HG03139 (cell line): ENCODE measurements at regions not wholly inside any gene's neighbourhood (a gene's known extent, or its start where the extent isn't known, plus 50 kb on each side); places are given as distances from the start of the nearest gene placed in this dataset.
"Not testable (repeated sequence)": the region's sequence is repeated elsewhere in the genome, so short reads cannot be mapped to it uniquely, and the experiment has no call there.

Experiments used
- ATAC-seq: cut with Tn5 transposase; IDR thresholded peaks from one replicate; pipeline ENCODE4 v1.9.1; 2021; ENCODE audit not compliant: unreplicated experiment

DNA sequence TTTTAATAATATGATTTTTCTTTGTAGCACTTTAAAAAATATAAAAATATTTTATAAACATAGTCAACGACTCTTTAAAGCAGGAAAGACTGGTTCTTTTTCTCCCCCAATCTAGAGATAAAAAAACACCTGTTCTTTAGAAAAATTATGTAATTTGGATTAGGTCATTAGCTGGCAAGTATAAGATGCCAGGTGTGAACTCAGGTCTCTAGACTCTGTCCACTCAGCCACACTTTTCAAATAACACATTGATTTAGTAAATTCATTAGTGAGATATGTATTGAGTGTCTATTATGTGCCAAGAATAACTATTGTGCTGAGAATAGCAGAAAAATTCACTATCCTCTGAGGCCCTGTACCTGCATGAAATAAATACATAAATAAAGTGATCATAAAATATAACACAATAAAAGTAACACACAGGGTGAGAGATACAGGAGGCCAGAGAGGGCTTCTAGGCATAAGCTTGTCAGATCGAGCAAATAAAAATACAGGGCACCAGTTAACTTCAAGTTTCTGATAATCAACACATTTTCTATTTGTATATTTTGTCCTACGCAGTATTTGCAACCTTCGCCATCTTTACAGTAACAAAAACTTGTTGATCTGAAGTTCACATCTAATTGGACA lies 867.1 kb upstream of the GBE1 start:
- no peak for ATAC-seq

DNA sequence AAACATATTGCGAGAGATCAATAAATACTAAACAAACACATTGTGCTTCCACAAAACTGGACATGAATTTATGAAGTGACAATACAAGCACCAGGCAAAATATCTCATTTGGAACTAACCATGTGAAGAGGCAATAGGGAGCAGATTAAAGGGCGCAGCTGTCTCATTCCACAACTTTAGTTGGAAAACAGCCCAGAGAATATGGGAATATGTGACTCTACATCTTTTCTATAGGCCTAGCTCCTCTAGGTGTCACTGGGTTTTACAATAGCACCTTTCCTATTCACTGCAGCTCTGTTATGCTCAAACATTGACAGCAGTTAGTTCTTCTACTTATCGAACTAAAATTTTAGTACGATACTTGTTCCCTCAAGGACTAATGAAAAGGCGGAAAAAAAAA lies 866.3 kb upstream of the GBE1 start:
- no peak for ATAC-seq

DNA sequence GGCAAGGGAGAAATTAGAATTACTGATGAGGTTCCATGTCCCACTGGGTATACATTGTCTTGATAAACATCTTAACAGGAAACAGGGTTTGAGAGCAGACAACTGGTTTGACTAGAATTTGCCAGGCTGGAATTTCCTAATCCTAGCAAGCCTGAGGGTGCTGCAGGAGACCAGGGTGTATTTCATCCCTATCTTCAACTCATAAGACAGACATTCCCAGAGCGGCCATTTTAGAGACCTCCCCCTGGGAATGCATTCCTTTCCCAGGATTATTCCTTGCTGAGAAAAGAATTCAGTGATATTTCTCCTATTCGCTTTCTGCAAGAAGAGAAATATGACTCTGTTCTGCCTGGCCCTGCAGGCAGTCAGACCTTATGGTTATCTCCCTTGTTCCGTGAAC lies 859.3 kb upstream of the GBE1 start:
- ATAC-seq = not testable (repeated sequence)

DNA sequence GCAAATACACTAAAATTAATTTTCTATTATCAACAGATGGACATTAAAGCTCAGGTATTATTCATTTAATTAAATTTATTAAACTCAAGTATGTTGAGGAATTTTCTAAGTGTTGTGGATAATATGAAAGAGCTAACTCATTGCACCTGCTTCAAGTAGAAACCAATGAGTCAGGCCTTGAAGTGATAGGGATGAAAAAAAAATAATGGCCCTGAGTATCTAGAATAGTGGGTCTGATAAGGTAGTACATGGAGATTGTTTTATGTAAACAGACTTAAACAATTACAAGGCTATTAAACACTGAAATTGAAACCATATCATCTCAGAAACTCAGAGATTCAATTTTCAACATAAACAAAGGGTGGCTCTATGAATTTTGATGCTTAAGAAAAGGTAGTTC lies 857.1 kb upstream of the GBE1 start:
- no peak for ATAC-seq

DNA sequence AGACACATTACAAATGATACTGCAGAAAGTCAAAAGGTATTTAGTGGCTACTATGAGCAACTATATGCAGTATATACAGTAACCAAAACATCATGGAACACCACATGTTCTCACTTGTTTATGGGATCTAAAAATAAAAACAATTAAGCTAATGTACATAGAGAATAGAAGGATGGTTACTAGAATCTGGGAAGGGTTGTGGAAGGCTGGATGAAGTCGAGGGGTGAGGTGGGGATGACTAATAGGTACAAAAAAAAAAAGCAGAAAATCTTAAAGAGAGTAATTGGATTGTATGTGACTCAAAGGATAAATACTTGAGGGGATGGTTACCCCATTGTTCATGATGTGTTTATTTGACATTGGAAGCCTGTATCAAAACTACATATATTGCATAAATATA lies 848.8 kb upstream of the GBE1 start:
- ATAC-seq = no peak

DNA sequence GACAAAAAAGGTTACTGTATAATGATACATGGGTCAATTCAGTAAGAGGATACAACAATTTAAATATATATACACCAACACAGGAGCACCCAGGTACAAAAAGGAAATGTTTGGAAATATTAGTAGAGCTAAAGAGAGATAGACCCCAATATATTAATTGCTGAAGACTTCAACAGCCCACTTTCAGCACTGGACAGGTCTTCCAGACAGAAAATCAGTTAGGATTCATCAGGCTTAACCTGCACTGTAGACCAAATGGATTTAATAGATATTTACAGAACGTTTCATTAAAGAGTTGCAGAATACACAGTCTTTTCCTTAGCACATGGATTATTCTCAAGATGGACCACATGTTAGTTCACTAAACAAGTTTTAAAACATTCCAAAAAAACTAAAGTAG lies 845.9 kb upstream of the GBE1 start:
- no peak for ATAC-seq

DNA sequence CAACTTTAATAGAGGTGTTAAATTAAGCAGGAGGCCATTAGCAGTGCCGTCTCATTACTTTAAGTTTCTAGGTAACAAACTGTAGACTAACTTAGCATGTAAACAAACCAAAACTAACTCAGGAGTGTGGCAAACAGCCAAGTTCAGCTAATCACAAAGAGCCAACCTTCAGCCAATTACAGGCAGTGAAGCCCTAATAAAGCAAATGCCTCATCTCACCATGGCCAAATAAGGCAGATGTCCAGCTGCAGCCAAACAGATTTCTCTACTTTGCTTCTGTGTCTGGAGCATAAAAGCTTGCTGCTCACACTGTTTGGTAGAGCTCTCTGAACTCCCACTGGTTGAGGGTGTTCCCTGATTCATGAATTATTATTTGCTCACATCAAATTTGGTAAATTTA lies 835.4 kb upstream of the GBE1 start:
- no peak for ATAC-seq

DNA sequence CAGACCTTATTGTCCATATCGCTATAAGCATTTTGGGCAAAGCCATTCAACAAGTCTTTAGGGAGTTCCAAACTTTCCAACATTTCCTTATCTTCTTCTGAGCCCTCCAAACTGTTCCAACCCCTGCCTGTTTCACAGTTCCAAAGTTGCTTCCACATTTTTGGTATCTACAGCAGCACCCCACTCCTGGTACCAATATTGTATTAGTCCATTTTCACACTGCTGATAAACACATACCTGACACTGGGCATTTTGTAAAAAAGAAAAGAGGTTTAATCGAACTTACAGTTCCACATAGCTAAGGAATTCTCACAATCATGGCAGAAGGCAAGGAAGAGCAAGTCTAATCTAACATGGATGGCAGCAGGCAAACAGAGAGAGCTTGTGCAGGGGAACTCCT lies 834.1 kb upstream of the GBE1 start:
- no peak for ATAC-seq

DNA sequence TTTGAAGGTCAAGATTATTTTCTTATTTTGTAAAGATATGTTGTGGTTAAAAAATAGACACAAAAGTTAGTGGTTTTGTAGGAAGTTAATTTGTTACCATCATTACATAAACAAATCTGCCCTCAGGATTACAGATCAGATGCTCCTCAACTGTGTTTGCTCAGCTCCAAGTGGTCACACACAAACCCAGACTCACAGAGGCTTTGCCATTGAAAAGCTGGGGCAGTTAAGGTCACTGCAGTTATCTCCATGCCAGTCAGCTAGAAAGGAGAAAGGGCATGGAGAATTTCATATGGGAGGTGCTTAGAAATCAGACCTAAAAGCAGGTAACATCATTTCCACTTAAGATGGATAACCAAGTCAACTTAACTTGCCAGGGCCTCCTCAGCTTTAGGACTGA lies 825.7 kb upstream of the GBE1 start:
- ATAC-seq = no peak

DNA sequence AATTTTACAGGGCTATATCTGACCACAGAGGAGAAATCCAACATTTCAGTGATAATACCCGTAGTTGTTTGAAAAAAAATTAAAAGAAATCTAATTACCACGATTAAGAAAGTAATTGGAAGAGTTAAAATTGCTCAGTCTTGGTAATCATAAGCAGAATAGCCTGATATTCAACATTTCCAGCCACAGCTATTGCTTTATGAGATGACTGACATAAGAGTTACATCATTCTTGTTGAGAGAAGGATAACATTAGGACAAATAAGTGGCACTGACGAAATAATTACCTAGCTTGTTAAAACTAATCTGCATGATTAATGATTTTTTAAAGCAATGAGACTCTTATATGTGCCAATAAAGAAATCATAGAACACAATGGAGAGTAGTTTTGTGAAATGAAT lies 825.0 kb upstream of the GBE1 start:
- ATAC-seq = no peak

DNA sequence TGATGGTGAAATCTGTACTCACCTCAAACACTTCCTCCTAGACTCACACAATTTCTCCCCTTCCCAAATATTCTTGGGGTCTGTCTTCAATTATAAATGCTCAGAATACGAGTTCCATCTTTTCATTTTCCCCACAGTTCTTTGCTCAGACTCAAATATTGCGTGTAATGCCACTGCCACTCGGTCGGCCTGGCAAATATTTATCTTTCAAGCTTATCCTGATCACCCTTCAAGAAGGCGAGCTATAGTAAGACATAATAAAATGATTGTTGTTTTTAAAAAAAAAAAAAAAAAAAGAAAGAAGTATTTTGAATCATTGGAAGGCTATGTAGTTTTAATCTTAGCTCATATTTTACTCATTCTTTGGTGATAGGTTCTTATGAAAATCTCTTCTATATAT lies 824.6 kb upstream of the GBE1 start:
- ATAC-seq = not testable (repeated sequence)

DNA sequence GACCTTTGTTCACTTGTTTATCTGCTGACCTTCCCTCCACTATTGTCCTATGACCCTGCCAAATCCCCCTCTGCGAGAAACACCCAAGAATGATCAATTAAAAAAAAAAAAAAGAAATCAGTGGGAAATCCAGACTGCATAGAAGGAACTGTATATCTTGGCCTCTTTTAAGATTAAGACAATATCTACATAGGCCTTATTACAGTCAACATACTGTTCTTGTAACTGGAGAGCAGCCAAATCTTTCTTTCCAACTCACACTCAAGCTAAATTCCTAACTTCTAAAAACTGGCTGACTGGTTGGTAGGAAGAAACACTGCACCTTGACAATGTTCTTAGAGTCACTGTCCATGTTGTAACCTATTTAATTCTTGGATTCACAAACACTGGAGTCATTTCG lies 824.1 kb upstream of the GBE1 start:
- not testable (repeated sequence) for ATAC-seq

DNA sequence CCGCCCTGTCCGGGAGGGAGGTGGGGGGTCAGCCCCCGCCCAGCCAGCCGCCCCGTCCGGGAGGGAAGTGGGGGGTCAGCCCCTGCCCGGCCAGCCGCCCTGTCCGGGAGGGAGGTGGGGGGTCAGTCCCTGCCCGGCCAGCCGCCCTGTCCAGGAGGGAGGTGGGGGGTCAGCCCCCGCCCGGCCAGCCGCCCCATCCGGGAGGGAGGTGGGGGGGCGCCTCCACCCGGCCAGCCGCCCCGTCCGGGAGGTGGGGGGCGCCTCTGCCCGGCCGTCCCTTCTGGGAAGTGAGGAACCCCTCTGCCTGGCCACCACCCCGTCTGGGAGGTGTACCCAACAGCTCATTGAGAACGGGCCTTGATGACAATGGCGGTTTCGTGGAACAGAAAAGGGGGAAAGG lies 823.4 kb upstream of the GBE1 start:
- not testable (repeated sequence) for ATAC-seq

DNA sequence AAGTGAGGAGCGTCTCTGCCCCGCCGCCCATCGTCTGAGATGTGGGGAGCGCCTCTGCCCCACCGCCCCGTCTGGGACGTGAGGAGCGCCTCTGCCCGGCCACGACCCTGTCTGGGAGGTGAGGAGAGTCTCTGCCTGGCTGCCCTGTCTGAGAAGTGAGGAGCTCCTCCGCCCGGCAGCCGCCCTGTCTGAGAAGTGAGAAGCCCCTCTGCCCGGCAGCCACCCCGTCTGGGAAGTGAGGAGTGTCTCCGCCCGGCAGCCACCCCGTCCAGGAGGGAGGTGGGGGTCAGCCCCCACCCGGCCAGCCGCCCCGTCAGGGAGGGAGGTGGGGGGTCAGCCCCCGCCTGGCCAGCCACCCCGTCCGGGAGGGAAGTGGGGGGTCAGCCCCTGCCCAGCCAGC lies 823.0 kb upstream of the GBE1 start:
- ATAC-seq = not testable (repeated sequence)

DNA sequence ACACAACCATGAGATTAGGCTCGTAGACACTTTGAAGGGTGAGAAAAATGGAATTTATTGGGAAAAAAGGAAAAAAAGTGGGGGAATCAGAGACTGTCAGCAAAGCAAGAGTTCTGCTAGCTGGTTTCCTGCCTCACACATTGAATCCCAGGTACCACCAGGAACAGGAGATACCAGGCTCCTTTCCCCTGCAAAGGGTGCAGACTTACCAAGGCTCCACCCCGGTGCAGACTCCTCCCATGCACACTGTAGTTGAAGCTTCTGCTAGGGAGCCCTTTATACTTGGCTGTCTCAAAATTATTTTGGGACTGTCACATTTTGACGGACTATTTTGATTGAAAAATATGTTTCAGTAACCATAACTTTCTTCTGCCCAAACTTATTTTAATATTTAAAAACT lies 819.9 kb upstream of the GBE1 start:
- no peak for ATAC-seq

DNA sequence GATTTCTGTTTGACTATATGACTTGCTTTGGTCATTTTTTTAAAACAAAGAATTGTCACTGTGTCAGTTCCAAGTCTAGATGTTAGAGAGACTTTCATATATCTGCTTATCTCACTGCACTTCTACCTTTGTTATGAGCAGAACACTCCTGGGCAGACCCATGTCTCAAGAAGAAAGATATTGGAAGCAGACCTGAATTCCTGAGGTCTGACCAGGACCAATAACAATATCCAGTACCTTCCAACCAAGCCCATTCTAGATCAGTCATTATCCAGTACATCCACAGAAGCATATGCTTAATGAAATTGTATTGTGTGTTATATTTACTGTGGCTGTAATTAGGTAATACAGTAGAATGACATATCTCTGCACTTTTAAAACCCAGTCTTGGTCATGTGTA lies 811.3 kb upstream of the GBE1 start:
- ATAC-seq = no peak

DNA sequence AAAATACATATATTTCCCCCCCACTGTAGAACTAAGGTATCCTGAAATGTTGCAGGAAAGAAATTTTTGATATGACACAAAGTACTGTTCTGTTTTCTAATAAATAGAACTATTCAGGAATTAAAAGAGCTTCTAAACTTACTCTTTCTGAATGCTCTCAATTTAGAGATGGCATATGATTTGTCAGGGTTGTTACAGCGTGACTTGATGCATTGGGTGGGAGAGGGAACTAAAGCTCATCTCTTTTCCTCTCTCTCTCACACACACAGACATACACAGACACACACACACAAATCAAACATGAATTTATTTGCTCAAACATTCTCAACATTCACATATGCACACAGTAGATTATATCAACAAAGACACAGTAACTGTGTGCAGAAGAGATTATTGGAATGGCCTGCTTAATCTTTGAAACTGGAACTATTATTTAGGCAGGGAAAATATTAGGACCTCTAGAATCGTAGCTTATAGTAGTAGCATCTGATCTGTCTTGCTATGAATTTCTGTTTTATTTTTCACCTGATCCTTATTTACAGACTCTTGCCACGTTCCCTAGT lies 807.4 kb upstream of the GBE1 start:
- ATAC-seq = no peak

DNA sequence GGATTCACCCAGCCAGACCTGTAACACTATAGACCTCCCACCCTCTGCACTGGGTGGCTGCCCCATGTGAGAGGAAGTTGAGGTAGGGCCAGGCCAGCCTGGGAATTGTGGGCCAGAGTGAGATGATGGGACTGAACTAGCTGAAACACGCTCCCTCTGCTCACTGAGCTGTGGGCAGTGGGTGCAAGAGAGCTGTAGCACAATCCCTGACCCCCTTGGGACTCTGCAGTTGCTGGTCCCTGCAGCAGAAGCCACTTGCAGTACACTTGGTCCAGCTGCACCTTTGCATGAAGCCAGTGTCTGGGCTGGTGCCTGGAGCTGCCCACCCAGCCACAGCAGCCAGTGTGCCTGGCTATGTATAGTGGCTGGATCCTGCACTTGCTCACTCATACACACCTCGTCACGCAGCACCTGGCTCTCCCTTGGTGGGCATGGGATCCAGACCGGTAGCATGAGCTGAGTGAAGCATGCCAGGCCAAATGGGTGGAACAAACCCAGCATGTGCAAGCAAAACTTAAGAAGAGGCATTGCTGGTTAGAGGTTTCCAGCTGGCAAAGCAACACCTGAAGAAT lies 805.7 kb upstream of the GBE1 start:
- no peak for ATAC-seq

DNA sequence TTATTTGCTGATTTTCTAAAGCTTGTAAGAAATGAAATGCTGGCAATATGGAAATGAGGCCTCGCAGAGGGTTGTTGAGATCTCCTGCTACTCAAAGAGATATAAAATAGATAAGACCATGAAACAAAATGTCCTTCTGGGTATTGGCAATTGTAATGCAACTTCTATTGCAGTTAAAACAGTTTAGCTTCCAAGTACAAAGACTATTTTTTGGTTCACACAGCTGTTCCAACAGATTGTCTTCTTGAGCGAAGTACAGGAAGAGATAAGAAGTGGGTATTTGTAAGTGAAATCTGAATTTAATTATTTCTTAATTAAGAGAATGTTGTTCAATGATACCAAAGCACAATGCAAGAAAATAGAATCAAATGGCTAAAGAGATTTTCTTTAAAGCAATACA lies 801.5 kb upstream of the GBE1 start:
- no peak for ATAC-seq

DNA sequence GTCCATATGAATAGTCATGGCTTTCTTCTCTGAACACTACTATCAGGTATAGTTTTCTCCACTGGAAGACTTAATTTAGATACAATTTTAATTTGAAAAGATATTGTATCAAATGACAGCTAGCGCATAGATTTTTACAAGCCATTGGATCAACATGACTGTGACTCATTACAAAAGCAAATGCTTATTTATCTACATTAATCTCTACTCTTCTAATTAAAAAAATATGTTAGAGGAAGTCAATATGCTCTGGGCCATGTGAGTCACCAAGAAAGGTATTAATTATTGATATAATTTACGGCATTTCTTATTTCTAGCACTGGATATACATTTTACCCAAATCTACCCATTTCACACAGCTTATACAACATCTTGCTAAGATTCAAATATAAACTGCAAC lies 800.3 kb upstream of the GBE1 start:
- no peak for ATAC-seq

DNA sequence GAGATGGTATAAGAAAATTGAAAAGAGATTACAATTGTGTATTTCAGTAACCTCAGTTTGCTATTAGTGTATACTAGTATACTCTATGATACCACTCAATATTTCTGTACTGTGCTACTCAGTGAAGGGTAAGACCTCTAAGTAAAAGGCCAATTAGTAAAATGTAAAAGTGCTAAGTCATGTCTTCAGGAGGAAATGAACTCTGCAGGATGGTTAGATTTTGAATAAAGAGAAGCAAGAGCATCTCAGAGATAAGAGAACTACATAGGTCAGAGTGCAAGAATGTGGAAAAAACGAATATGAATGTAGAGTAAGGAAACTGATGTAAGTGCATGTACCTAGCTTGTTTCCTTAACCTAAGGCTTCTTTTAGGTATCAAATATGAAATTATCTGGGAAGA lies 796.6 kb upstream of the GBE1 start:
- no peak for ATAC-seq

DNA sequence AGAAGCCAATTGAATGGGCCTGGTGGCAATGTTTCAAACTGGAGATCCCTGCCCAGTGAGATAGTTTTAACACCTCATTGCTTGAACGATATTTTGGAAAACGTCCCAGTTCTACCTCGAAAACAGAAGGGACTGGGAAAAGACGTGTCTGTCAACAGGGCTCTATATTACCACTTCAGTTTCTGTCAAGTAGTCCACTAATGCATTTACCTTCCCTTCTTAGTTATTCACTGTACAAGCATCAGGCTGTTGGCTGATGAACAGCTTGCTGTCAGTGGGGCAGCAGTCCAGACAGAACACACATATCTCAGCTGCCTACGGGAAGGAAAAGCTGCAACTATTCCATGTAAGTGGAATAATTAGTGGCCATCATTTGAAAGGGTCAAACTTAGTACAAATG lies 794.7 kb upstream of the GBE1 start:
- ATAC-seq = no peak

DNA sequence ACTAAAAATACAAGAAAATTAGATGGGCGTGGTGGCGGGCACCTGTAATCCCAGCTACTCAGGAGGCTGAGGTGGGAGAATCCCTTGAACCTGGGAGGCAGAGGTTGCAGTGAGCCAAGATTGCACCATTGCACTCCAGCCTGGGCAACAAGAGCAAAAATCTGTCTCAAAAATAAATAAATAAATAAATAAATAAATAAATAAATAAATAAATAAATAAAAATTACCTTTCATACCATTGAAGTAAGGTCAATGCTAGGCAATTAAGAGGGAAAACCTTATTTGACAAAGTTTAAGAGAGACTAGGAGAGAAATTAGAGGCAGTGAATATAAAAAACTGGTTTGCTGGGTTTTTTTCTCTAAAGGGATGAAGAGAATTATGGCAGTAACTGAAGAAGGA lies 781.1 kb upstream of the GBE1 start:
- not testable (repeated sequence) for ATAC-seq
